H1 (cell line): ENCODE measurements at regions not wholly inside any gene's neighbourhood (a gene's known extent, or its start where the extent isn't known, plus 50 kb on each side); places are given as distances from the start of the nearest gene placed in this dataset.

Experiments used
- CTCF ChIA-PET: fragments of 300-600 bp; sonication (Branson Sonifier 250); formaldehyde crosslinking; loops from one replicate; lab custom pipeline; 2021; ENCODE audit not compliant: partially characterized antibody; lab: Charles Lee
- POLR2A ChIA-PET: fragments of 300-600 bp; sonication (Branson Sonifier 250); formaldehyde crosslinking; loops from one replicate; lab custom pipeline; 2021; ENCODE audit warnings: inconsistent platforms; ENCODE audit not compliant: partially characterized antibody; lab: Charles Lee
- DNase-seq, 2 experiments: peaks; one replicate each; pipeline versions ENCODE4 v3.0.0 to v3.0.0-alpha.2; 2010 to 2022; ENCODE audit warnings: low spot score in 2 of 2, low read depth in 1 of 2, mixed read lengths in 1 of 2
- FAIRE-seq: peaks from 2 replicates; lab custom pipeline; 2011; peaks lifted over from hg19 to GRCh38; lab: Jason Lieb, UNC
- H2AFZ ChIP-seq: 2 replicates; pipeline ENCODE4 v1.8.1; 2012; ENCODE audit warnings: low read length, inconsistent platforms
- H2AK5ac ChIP-seq: 2 replicates; pipeline ENCODE4 v1.6.1; 2013; ENCODE audit warnings: low read depth, low read length
- H2BK120ac ChIP-seq: replicated peaks from 2 replicates; pipeline ENCODE3; 2013; ENCODE audit warnings: low read depth, low read length, inconsistent platforms
- H2BK12ac ChIP-seq: 2 replicates; pipeline ENCODE4 v1.6.1; 2013; ENCODE audit warnings: low read depth, low read length
- H2BK15ac ChIP-seq: 2 replicates; pipeline ENCODE4 v1.6.1; 2013; ENCODE audit warnings: low read length
- H2BK20ac ChIP-seq: 2 replicates; pipeline ENCODE4 v1.6.1; 2013; ENCODE audit warnings: low read length
- H2BK5ac ChIP-seq: 2 replicates; pipeline ENCODE4 v1.6.1; 2013; ENCODE audit warnings: low read depth, low read length
- H3K14ac ChIP-seq: 2 replicates; pipeline ENCODE4 v1.6.1; 2013; ENCODE audit warnings: inconsistent platforms; ENCODE audit not compliant: insufficient read length
- H3K18ac ChIP-seq: 2 replicates; pipeline ENCODE4 v1.6.1; 2013; ENCODE audit warnings: low read length; ENCODE audit errors: extremely low read depth
- H3K23ac ChIP-seq: 2 replicates; pipeline ENCODE4 v1.6.1; 2013; ENCODE audit warnings: inconsistent platforms; ENCODE audit not compliant: insufficient read length
- H3K23me2 ChIP-seq: 2 replicates; pipeline ENCODE4 v1.6.1; 2013; ENCODE audit warnings: low read depth, low read length
- H3K27ac ChIP-seq: 2 replicates; pipeline ENCODE4 v1.6.1; 2011; ENCODE audit warnings: low read depth, low read length, inconsistent platforms
- H3K27me3 ChIP-seq, 4 experiments: replicated peaks in 1 of 4; 1 replicate in 1 of 4; 2 replicates in 3 of 4; pipeline versions ENCODE4 v1.6.1 to v1.8.1; 2011 to 2013; ENCODE audit warnings: low read length in 3 of 4, mild to moderate bottlenecking in 3 of 4, inconsistent platforms in 2 of 4, mixed read lengths in 2 of 4, moderate library complexity in 1 of 4; ENCODE audit not compliant: control insufficient read depth in 3 of 4, insufficient read depth in 3 of 4; ENCODE audit errors: extremely low read depth in 1 of 4
- H3K36me3 ChIP-seq, 4 experiments: 2 replicates each; pipeline versions ENCODE4 v1.6.1 to v1.8.1; 2011 to 2013; ENCODE audit warnings: mild to moderate bottlenecking in 4 of 4, low read length in 3 of 4, moderate library complexity in 2 of 4, control low read depth in 1 of 4, inconsistent platforms in 1 of 4; ENCODE audit not compliant: insufficient read depth in 4 of 4, control insufficient read depth in 2 of 4
- H3K4ac ChIP-seq: replicated peaks from 2 replicates; pipeline ENCODE3; 2013; ENCODE audit warnings: low read length, low read depth, mixed read lengths, inconsistent platforms; ENCODE audit not compliant: insufficient read length
- H3K4me1 ChIP-seq, 4 experiments: replicated peaks in 1 of 4; 1 replicate in 1 of 4; 2 replicates in 3 of 4; pipeline versions ENCODE4 v1.6.1 to v1.8.1; 2011 to 2013; ENCODE audit warnings: low read length in 3 of 4, inconsistent platforms in 2 of 4, mixed read lengths in 1 of 4; ENCODE audit not compliant: insufficient read depth in 4 of 4, control insufficient read depth in 3 of 4
- H3K4me2 ChIP-seq, 2 experiments: 2 replicates each; pipeline versions ENCODE4 v1.6.1 to v1.8.1; 2011 to 2013; ENCODE audit warnings: low read depth in 2 of 2, low read length in 2 of 2, control low read depth in 1 of 2, inconsistent platforms in 1 of 2, mild to moderate bottlenecking in 1 of 2; ENCODE audit not compliant: insufficient read depth in 1 of 2
- H3K4me3 ChIP-seq, 4 experiments: fragments of 200-600, 300-600 bp in 1 of 4; sonication (generic), shearing (Covaris generic), sonication (Bioruptor Twin) in 1 of 4; 2 replicates each; pipeline versions ENCODE4 v1.5.1 to v1.8.1; 2011 to 2016; ENCODE audit warnings: low read length in 4 of 4, low read depth in 3 of 4, control low read depth in 2 of 4, inconsistent platforms in 2 of 4, mild to moderate bottlenecking in 2 of 4, mixed read lengths in 1 of 4, moderate library complexity in 1 of 4; ENCODE audit not compliant: insufficient read depth in 2 of 4; ENCODE audit errors: extremely low read depth in 1 of 4
- H3K56ac ChIP-seq: replicated peaks from 2 replicates; pipeline ENCODE3; 2013; ENCODE audit warnings: low read depth, mild to moderate bottlenecking, mixed read lengths, low read length, inconsistent platforms; ENCODE audit not compliant: insufficient read length
- H3K79me1 ChIP-seq: 2 replicates; pipeline ENCODE4 v1.6.1; 2013; ENCODE audit warnings: low read depth, low read length, control low read depth
- H3K79me2 ChIP-seq, 2 experiments: 2 replicates each; pipeline versions ENCODE4 v1.6.1 to v1.8.1; 2012 to 2013; ENCODE audit warnings: low read length in 2 of 2, mild to moderate bottlenecking in 2 of 2, inconsistent platforms in 1 of 2; ENCODE audit not compliant: insufficient read depth in 2 of 2, control insufficient read depth in 1 of 2
- H3K9ac ChIP-seq, 4 experiments: replicated peaks in 1 of 4; 1 replicate in 1 of 4; 2 replicates in 3 of 4; pipeline versions ENCODE4 v1.6.1 to v1.8.1; 2011 to 2013; ENCODE audit warnings: low read depth in 3 of 4, low read length in 3 of 4, control low read depth in 2 of 4, mild to moderate bottlenecking in 2 of 4, moderate library complexity in 2 of 4, inconsistent platforms in 1 of 4; ENCODE audit errors: extremely low read depth in 1 of 4
- H3K9me3 ChIP-seq, 2 experiments: 2 replicates each; pipeline versions ENCODE4 v1.6.1 to v1.8.1; 2012 to 2013; ENCODE audit warnings: mild to moderate bottlenecking in 2 of 2, moderate library complexity in 2 of 2, control low read depth in 1 of 2, inconsistent platforms in 1 of 2, low read depth in 1 of 2, low read length in 1 of 2, mixed read lengths in 1 of 2; ENCODE audit not compliant: insufficient read depth in 2 of 2
- H4K20me1 ChIP-seq, 2 experiments: replicated peaks in 1 of 2; 2 replicates each; pipeline versions ENCODE3 to v1.8.1; 2011 to 2013; ENCODE audit warnings: inconsistent platforms in 2 of 2, low read length in 2 of 2, mild to moderate bottlenecking in 1 of 2; ENCODE audit not compliant: insufficient read depth in 2 of 2, control insufficient read depth in 1 of 2
- H4K5ac ChIP-seq: 2 replicates; pipeline ENCODE4 v1.6.1; 2013; ENCODE audit warnings: low read length, low read depth, mixed read lengths, inconsistent platforms; ENCODE audit not compliant: insufficient read length
- H4K8ac ChIP-seq: 2 replicates; pipeline ENCODE4 v1.8.0; 2013; ENCODE audit warnings: mild to moderate bottlenecking, moderate library complexity, low read length, inconsistent platforms; ENCODE audit not compliant: insufficient read depth; ENCODE audit errors: extremely low read depth
- H4K91ac ChIP-seq: replicated peaks from 2 replicates; pipeline ENCODE3; 2013; ENCODE audit warnings: low read length, mixed read lengths, inconsistent platforms; ENCODE audit not compliant: insufficient read length
- ASH2L ChIP-seq: fragments of 200-600, 300-600 bp; sonication (generic); IDR thresholded peaks from one replicate; pipeline ENCODE4 v1.7.1; 2017; ENCODE audit warnings: low read length
- BCL11A ChIP-seq, 2 experiments: IDR thresholded peaks; one replicate each; pipeline ENCODE4 v1.6.1; 2011; ENCODE audit warnings: low read depth in 2 of 2, low read length in 2 of 2, mild to moderate bottlenecking in 2 of 2
- CEBPB ChIP-seq: IDR thresholded peaks from 2 replicates; pipeline ENCODE4 v1.6.1; 2012; ENCODE audit warnings: low read depth, low read length
- CHD1 ChIP-seq: IDR thresholded peaks from 2 replicates; pipeline ENCODE4 v1.6.1; 2012; ENCODE audit warnings: low read depth, low read length, improper control_type of control experiment
- CREB1 ChIP-seq: IDR thresholded peaks from 2 replicates; pipeline ENCODE4 v1.6.1; 2012; ENCODE audit warnings: inconsistent platforms
- CTCF ChIP-seq, 3 experiments: IDR thresholded peaks; 1 replicate in 2 of 3; 2 replicates in 1 of 3; pipeline versions ENCODE4 v1.5.1 to v1.6.1; 2011; ENCODE audit warnings: low read length in 3 of 3, mild to moderate bottlenecking in 3 of 3, inconsistent platforms in 2 of 3, low read depth in 1 of 3, moderate library complexity in 1 of 3; ENCODE audit not compliant: insufficient read depth in 1 of 3; ENCODE audit errors: control extremely low read depth in 1 of 3
- EZH2 ChIP-seq: fragments of 200-600 bp; sonication (generic); IDR thresholded peaks from 2 replicates; pipeline ENCODE4 v1.7.1; 2012; ENCODE audit warnings: low read depth, mild to moderate bottlenecking, moderate library complexity, low read length, inconsistent platforms; ENCODE audit not compliant: severe bottlenecking
- RFX5 ChIP-seq: IDR thresholded peaks from 2 replicates; pipeline ENCODE4 v1.6.1; 2011; ENCODE audit warnings: low read depth, low read length, improper control_type of control experiment, borderline replicate concordance
- TAF1 ChIP-seq: IDR thresholded peaks from 2 replicates; pipeline ENCODE4 v1.6.1; 2011; ENCODE audit warnings: mild to moderate bottlenecking, low read depth, low read length
- TEAD4 ChIP-seq: IDR thresholded peaks from 2 replicates; pipeline ENCODE4 v1.6.1; 2012; ENCODE audit warnings: low read depth, low read length, inconsistent platforms, mixed read lengths
- TF ChIP-seq, protein P1 (sequence below): IDR thresholded peaks from 2 replicates; pipeline ENCODE4 v1.6.1; 2012; ENCODE audit warnings: low read length, inconsistent platforms
- TF ChIP-seq, protein P2 (sequence below): IDR thresholded peaks from 2 replicates; pipeline ENCODE4 v1.6.1; 2012; ENCODE audit warnings: inconsistent platforms

DNA sequence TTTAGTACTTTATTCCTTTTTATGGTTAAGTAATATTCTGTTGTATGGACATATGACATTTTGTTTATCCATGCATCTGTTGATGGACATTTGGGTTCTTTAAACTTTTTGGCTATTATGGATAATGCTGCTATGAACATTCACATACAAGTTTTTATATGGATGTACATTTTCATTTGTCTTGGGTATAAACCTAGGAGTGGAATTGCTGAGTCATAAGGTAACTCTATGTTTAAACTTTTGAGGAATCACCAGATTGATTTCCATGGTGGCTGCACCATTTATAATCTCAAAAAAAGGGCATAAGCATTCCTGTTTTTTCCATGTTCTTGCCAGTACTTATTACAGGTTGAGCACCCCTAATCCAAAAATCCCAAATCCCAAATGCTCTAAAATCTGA is 90.3 kb upstream of the CRHR1 start:
- Histone ChIP-seq H2AK5ac (no peak overlapping the region), H3K23me2 (no peaks in the 10 kb centered on the region), H2BK20ac (no peak overlapping the region), H3K79me2 (no peaks in the 10 kb centered on the region), H2BK12ac (no peak overlapping the region), H3K9me3 (no peaks in the 10 kb centered on the region), H2BK120ac (no peak overlapping the region), H3K36me3 (no peaks in the 10 kb centered on the region), H4K20me1 (no peaks in the 10 kb centered on the region), H3K79me1 (no peaks in the 10 kb centered on the region), H4K8ac (no peak overlapping the region), H3K9ac (no peak overlapping the region), H2AFZ (no peak overlapping the region), H2BK15ac (no peak overlapping the region), H2BK5ac (no peak overlapping the region), H4K5ac (no peak overlapping the region), H3K56ac (no peak overlapping the region), H3K27ac (no peak overlapping the region), H3K23ac (no peak overlapping the region), H3K4me2 (no peak overlapping the region), H3K18ac (no peak overlapping the region), H4K91ac (no peak overlapping the region), H3K4me3 (no peak overlapping the region), H3K14ac (no peak overlapping the region), H3K27me3 (peaks cover 0 to 5% (median 0%) of the 10 kb centered on the region in 4 experiments; a peak in 2 of 7 replicates), H3K4ac (no peak overlapping the region), H3K4me1 (no peaks in the 10 kb centered on the region)
- POLR2A ChIA-PET, result no interaction called here
- no peak for DNase-seq
- FAIRE-seq, result no peak
- CTCF ChIA-PET, result no interaction called here
- TF ChIP-seq BCL11A (IDR thresholded peaks at IDR 0.05; ENCODE audit: low read depth in 2 of 2, low read length in 2 of 2), result no peak
- TF ChIP-seq CHD1, result no peak
- no peak for TF ChIP-seq TAF1
- TF ChIP-seq, protein P1, sequence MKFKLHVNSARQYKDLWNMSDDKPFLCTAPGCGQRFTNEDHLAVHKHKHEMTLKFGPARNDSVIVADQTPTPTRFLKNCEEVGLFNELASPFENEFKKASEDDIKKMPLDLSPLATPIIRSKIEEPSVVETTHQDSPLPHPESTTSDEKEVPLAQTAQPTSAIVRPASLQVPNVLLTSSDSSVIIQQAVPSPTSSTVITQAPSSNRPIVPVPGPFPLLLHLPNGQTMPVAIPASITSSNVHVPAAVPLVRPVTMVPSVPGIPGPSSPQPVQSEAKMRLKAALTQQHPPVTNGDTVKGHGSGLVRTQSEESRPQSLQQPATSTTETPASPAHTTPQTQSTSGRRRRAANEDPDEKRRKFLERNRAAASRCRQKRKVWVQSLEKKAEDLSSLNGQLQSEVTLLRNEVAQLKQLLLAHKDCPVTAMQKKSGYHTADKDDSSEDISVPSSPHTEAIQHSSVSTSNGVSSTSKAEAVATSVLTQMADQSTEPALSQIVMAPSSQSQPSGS, result no peak
- TF ChIP-seq CREB1, result no peak
- no peak for TF ChIP-seq EZH2
- no peak for TF ChIP-seq RFX5
- TF ChIP-seq TEAD4, result no peak
- no peak for TF ChIP-seq ASH2L
- TF ChIP-seq, protein P2, sequence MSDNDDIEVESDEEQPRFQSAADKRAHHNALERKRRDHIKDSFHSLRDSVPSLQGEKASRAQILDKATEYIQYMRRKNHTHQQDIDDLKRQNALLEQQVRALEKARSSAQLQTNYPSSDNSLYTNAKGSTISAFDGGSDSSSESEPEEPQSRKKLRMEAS, result no peak
- TF ChIP-seq CTCF (IDR thresholded peaks at IDR 0.05; ENCODE audit: control extremely low read depth in 1 of 3, insufficient read depth in 1 of 3, low read depth in 1 of 3, low read length in 3 of 3), result no peak
- TF ChIP-seq CEBPB, result no peak
